ENCODE measurements at regions not wholly inside any gene's neighbourhood (a gene's known extent, or its start where the extent isn't known, plus 50 kb on each side); places are given as distances from the start of the nearest gene placed in this dataset.

DNA sequence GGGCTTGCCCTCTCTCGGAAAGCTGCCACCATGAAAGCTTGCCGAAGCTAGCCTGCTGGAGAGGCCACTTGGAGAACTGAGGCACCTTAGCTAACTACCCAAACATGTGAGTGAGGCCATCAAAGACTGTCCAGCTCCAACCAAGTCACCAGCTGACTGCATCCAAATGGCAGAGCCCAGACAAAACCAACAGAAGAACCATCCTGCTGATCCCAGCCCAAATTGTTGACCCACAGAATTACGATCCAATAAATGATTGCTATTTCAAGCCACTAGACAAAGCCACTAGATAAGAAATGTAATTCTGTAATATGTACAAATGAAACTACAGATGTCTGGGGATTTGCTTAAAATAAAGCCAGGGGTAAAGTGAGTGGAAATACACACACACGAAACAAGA lies 109.8 kb upstream of the TRPM1 start:
- Histone ChIP-seq H3K9me3 (ENCODE audit: low read depth, low read length) (no peaks in the 10 kb centered on the region), H3K27ac (no peak overlapping the region), H3K36me3 (ENCODE audit: insufficient read depth, low read length) (no peaks in the 10 kb centered on the region), H3K4me3 (no peak overlapping the region), H3K9ac (ENCODE audit: insufficient read length) (no peak overlapping the region)
- DNase-seq (ENCODE audit: low read depth, low spot score), result no peak
- TF ChIP-seq FOXP2 (optimal IDR thresholded peaks at IDR 0.05; ENCODE audit: control extremely low read depth, extremely low read length, insufficient read depth), result no peak
- no peak for TF ChIP-seq POLR2AphosphoS5 (IDR thresholded peaks at IDR 0.05; ENCODE audit: borderline replicate concordance, low read depth, low read length)
- no peak for TF ChIP-seq EZH2 (IDR thresholded peaks at IDR 0.05)

DNA sequence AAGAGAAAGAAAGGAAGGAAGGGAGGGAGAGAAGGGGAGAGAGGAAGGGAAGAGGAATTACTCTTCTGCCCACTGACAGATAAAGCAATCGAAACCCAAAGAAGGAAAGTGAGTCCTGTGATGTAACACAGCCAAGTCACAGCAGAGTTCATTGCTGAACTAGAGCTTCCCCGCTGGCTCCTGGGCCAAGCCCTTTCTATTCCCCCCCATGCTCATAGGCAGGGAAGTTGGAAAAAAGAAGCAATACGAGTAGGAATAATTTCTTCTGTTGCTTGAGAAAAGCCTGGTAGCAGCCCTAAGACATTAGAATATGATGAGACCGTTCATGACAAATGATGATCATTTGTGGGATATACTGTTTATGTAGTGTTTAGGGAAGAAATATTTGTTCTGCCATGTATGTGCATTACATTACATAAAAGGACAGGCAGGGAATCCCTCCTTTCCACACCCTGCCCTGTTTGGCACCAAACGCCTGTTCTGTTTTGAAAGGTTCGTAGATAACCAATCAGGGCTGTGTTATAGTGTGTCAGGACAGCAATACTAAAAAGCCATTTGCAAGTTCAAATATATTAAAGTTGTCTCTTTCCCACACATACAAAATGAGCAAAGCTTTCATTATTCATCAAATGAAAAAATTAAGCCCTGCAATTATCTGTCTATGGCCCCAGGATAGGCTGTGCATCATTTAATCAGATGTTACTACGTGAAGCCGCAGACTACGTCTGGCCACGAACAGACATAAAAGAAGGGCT lies 111.0 kb upstream of the TRPM1 start:
- no peak for TF ChIP-seq FOXP2 (optimal IDR thresholded peaks at IDR 0.05; ENCODE audit: control extremely low read depth, extremely low read length, insufficient read depth)
- no peak for TF ChIP-seq POLR2AphosphoS5 (IDR thresholded peaks at IDR 0.05; ENCODE audit: borderline replicate concordance, low read depth, low read length)
- TF ChIP-seq EZH2 (IDR thresholded peaks at IDR 0.05), result no peak
- H3K36me3 ChIP-seq (ENCODE audit: insufficient read depth, low read length), result no peaks in the 10 kb centered on the region
- H3K9me3 ChIP-seq (ENCODE audit: low read depth, low read length), result no peaks in the 10 kb centered on the region
- no peak for DNase-seq (ENCODE audit: low read depth, low spot score)
- no peak overlapping the region for H3K4me3 ChIP-seq
- no peak overlapping the region for H3K9ac ChIP-seq (ENCODE audit: insufficient read length)
- no peak overlapping the region for H3K27ac ChIP-seq

GRCh38 chr15:31214158-31214863 lies 112.3 kb upstream of the KLF13 start:
- TF ChIP-seq EZH2 (IDR thresholded peaks at IDR 0.05) (no peak), POLR2AphosphoS5 (IDR thresholded peaks at IDR 0.05; ENCODE audit: borderline replicate concordance, low read depth, low read length) (no peak), FOXP2 (optimal IDR thresholded peaks at IDR 0.05; ENCODE audit: control extremely low read depth, extremely low read length, insufficient read depth) (no peak)
- no peaks in the 10 kb centered on the region for H3K9me3 ChIP-seq (ENCODE audit: low read depth, low read length)
- H3K27ac ChIP-seq, result no peak overlapping the region
- H3K36me3 ChIP-seq (ENCODE audit: insufficient read depth, low read length), result no peaks in the 10 kb centered on the region
- H3K4me3 ChIP-seq, result no peak overlapping the region
- DNase-seq (ENCODE audit: low read depth, low spot score), result no peak
- no peak overlapping the region for H3K9ac ChIP-seq (ENCODE audit: insufficient read length)

DNA sequence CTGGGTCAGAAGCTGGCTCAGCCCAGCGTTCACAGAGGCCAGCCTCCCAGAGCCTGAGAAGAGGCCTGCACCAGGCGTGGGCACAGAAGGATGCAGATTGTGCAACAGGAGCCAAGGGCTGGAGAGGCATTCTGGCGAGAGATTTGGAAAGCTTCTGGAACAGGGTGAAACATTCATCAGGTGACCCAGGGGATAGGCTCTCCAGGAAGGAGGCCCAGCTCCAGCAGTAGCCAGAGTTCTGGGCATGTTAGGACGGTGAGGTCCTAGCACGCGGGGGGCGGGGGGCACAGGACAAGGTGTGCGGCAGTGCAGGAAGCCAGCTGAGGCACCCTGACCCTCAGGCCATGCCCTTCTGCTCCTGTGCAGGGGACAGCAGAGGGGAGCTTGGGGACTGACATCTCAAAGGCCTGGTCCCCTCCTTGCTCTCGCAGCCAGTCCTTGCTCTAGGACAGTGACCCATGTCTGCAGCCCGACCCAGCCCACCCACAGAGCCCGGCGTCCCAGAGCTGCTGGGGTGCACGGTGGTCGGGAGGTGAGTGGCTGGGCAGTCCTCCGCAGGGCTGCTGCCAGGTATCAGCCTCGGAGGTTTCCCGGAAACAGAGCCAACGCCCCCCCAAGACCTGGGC lies 111.7 kb upstream of the KLF13 start:
- no peak for DNase-seq (ENCODE audit: low read depth, low spot score)
- TF ChIP-seq EZH2 (IDR thresholded peaks at IDR 0.05) (no peak), POLR2AphosphoS5 (IDR thresholded peaks at IDR 0.05; ENCODE audit: borderline replicate concordance, low read depth, low read length) (no peak), FOXP2 (optimal IDR thresholded peaks at IDR 0.05; ENCODE audit: control extremely low read depth, extremely low read length, insufficient read depth) (no peak)
- H3K27ac ChIP-seq, result no peak overlapping the region
- no peaks in the 10 kb centered on the region for H3K36me3 ChIP-seq (ENCODE audit: insufficient read depth, low read length)
- no peaks in the 10 kb centered on the region for H3K9me3 ChIP-seq (ENCODE audit: low read depth, low read length)
- H3K4me3 ChIP-seq, result peak overlapping the region; percentile 76
- no peak overlapping the region for H3K9ac ChIP-seq (ENCODE audit: insufficient read length)

DNA sequence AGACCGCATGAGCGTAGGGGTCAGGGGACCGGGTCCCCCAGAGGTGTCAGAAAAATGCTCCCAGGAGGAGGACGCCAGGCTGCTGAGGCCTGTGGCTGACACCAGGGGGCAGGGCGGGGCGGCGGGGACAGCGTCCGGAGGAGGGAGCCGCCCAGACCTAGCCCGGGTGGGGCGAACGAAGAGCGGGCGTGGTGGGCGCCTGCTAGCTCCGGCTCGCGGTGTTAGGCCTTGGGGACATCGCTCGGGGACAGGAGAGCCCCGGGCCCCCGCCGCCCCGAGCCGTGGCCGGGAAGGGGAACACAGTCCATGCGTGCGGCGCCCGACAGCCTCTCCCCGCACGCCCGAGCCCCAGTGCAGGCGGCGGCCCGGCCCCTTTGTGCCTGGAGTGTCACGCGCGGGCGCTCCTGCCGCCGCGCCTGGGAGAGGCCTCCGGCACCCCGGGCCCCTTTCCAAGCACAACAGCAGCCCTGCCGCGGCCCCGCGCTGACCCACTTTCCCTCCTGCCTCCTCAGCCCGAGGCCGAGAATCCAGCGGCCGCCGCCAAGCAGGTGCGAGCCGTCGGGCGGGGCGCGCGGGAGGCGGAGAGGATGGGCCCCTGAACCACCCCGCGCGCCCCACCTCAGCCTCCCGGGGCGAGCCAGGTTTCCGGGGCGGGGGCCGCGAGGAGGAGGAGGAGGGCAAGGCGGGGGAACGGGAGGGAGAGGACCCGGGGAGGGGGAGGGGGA lies 111.0 kb upstream of the KLF13 start:
- no peak for TF ChIP-seq POLR2AphosphoS5 (IDR thresholded peaks at IDR 0.05; ENCODE audit: borderline replicate concordance, low read depth, low read length)
- no peak for TF ChIP-seq FOXP2 (optimal IDR thresholded peaks at IDR 0.05; ENCODE audit: control extremely low read depth, extremely low read length, insufficient read depth)
- no peak for TF ChIP-seq EZH2 (IDR thresholded peaks at IDR 0.05)
- Histone ChIP-seq H3K9ac (ENCODE audit: insufficient read length) (peak overlapping the region; percentile 12), H3K9me3 (ENCODE audit: low read depth, low read length) (no peaks in the 10 kb centered on the region), H3K4me3 (peak overlapping the region; percentile 76), H3K36me3 (ENCODE audit: insufficient read depth, low read length) (no peaks in the 10 kb centered on the region), H3K27ac (no peak overlapping the region)
- DNase-seq (ENCODE audit: low read depth, low spot score), result no peak

GRCh38 chr15:31216215-31216911 lies 110.3 kb upstream of the KLF13 start:
- no peaks in the 10 kb centered on the region for H3K9me3 ChIP-seq (ENCODE audit: low read depth, low read length)
- no peaks in the 10 kb centered on the region for H3K36me3 ChIP-seq (ENCODE audit: insufficient read depth, low read length)
- no peak for DNase-seq (ENCODE audit: low read depth, low spot score)
- H3K4me3 ChIP-seq, result 0 out of 2 replicates have a peak overlapping the region, but pooled peaks have one; percentile 76
- TF ChIP-seq FOXP2 (optimal IDR thresholded peaks at IDR 0.05; ENCODE audit: control extremely low read depth, extremely low read length, insufficient read depth) (no peak), EZH2 (IDR thresholded peaks at IDR 0.05) (no peak), POLR2AphosphoS5 (IDR thresholded peaks at IDR 0.05; ENCODE audit: borderline replicate concordance, low read depth, low read length) (no peak)
- no peak overlapping the region for H3K27ac ChIP-seq
- H3K9ac ChIP-seq (ENCODE audit: insufficient read length), result no peak overlapping the region

DNA sequence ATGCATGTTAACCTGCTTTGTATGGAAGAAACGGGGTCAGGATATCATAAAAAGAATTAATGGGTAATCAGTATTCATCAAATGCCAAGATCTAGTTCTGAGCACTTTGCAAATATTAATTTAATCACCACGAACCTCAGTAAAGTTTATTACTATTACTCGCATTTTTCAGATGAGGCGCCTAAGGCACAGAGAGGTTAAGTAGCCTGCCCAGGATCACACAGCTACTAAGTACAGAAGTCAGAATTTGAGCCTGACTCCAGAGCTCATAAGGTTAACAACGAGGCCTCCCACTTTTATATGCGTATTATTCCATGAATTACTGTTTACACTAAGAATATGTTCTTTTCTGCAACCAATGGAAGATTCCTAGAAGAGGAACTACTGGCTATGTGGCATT lies 109.6 kb upstream of the KLF13 start:
- H3K4me3 ChIP-seq, result no peak overlapping the region
- DNase-seq (ENCODE audit: low read depth, low spot score), result no peak
- H3K36me3 ChIP-seq (ENCODE audit: insufficient read depth, low read length), result no peaks in the 10 kb centered on the region
- H3K9ac ChIP-seq (ENCODE audit: insufficient read length), result no peak overlapping the region
- H3K9me3 ChIP-seq (ENCODE audit: low read depth, low read length), result no peaks in the 10 kb centered on the region
- TF ChIP-seq EZH2 (IDR thresholded peaks at IDR 0.05) (no peak), POLR2AphosphoS5 (IDR thresholded peaks at IDR 0.05; ENCODE audit: borderline replicate concordance, low read depth, low read length) (no peak), FOXP2 (optimal IDR thresholded peaks at IDR 0.05; ENCODE audit: control extremely low read depth, extremely low read length, insufficient read depth) (no peak)
- H3K27ac ChIP-seq, result no peak overlapping the region

Data from SK-N-MC (cell line).